Fibroblast of the aortic adventitia (primary cell): ENCODE measurements at regions not wholly inside any gene's neighbourhood (a gene's known extent, or its start where the extent isn't known, plus 50 kb on each side); places are given as distances from the start of the nearest gene placed in this dataset.

ENCODE experiments used
- DNase-seq: peaks from one replicate; pipeline ENCODE4 v3.0.0-alpha.2; 2010; ENCODE audit warnings: low read depth
- H3K4me3 ChIP-seq: 2 replicates; pipeline ENCODE4 v1.5.1; 2011; ENCODE audit warnings: low read depth, mild to moderate bottlenecking, control low read depth, low read length, moderate library complexity
- TF ChIP-seq, protein P1 (sequence below): IDR thresholded peaks from 2 replicates; pipeline ENCODE4 v1.5.1; 2011; ENCODE audit warnings: mild to moderate bottlenecking, low read length, control low read depth, inconsistent platforms; ENCODE audit not compliant: insufficient read depth

DNA sequence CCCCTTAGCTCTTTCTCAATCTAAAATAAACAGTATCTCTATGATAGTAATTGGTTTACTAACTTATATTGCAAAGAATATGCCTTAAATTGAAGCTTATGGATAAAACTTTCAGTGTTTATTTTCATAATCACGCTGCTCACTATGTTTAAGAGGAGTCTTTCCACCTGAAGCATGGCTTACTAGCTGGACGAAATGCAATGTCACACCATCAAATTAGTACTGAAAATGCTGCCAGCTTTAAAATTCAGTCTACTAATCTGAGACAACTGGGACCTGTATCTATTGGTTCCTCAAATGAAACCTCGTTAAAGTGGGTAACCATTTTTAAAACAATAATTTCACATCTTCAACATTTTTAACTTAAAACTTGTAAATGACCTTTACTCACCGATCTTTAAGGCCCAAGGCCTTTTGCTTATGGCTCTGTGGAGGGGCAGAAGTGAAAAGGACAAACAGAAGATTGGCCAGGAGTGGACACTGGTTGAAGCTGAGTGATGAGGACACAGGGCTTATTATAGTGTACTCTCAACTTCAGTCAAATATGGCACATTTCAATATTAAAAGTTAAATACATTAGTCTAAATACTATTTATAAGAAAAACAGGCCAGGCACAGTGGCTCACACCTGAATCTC lies 212.8 kb upstream of the WSB1 start:
- no peak overlapping the region for H3K4me3 ChIP-seq
- TF ChIP-seq, protein P1, sequence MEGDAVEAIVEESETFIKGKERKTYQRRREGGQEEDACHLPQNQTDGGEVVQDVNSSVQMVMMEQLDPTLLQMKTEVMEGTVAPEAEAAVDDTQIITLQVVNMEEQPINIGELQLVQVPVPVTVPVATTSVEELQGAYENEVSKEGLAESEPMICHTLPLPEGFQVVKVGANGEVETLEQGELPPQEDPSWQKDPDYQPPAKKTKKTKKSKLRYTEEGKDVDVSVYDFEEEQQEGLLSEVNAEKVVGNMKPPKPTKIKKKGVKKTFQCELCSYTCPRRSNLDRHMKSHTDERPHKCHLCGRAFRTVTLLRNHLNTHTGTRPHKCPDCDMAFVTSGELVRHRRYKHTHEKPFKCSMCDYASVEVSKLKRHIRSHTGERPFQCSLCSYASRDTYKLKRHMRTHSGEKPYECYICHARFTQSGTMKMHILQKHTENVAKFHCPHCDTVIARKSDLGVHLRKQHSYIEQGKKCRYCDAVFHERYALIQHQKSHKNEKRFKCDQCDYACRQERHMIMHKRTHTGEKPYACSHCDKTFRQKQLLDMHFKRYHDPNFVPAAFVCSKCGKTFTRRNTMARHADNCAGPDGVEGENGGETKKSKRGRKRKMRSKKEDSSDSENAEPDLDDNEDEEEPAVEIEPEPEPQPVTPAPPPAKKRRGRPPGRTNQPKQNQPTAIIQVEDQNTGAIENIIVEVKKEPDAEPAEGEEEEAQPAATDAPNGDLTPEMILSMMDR, result no peak
- no peak for DNase-seq

DNA sequence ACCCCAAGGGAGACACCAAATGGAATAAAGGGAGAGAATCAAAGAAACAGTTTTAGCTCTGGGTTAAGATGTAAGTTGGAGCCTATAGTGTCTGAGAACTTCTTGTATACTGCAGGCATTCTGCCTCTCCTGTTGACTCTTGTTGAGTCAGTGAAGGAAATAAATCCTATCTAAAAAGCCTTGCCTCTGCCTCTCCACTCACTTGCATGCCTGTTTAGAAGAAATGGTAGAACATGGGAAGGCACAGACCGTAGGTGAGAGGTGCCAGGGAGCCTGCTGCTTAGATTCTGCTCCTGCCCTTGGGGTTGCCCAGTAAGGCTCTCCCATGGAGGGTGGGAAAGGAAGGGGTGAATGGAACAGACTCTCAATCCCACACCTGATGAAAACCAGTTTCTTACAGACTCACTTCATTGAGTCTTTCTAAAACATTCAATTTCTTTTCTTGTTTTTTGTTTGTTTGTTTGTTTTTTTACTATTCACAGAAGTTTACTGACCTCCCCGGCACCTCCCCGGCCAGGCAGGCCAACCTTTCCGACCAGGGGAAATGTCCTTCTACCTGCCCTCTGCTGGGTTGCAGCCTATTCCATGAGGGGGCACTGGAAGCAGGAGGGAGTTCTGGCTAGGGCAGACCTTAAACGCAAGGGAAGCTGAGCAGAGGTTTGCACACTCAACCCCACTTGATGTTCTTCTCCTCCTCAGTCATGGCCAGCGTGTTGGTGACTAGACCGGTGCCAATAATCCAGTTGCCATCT lies 211.7 kb upstream of the WSB1 start:
- DNase-seq, result no peak
- H3K4me3 ChIP-seq, result no peak overlapping the region
- TF ChIP-seq, protein P1, result no peak

DNA sequence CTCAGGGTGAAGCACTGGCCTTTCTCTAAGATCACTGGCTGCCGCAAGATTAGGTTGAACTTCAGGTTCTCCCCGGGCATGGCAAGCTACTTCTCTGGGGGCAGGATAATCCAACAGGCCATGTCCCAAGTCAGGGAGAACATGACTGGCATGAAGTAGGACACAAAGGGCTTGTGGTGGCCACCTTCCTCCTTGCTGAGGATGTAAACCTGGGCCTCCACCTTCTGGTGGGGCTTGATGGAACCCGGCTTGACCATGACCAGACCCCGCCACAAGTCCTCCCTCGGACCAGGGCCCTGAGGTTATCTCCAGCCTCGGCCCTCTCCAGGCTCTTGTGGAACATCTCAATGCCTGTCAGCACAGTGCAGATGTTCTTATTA lies 211.1 kb upstream of the WSB1 start:
- TF ChIP-seq, protein P1, result no peak
- DNase-seq, result no peak
- H3K4me3 ChIP-seq, result no peak overlapping the region

DNA sequence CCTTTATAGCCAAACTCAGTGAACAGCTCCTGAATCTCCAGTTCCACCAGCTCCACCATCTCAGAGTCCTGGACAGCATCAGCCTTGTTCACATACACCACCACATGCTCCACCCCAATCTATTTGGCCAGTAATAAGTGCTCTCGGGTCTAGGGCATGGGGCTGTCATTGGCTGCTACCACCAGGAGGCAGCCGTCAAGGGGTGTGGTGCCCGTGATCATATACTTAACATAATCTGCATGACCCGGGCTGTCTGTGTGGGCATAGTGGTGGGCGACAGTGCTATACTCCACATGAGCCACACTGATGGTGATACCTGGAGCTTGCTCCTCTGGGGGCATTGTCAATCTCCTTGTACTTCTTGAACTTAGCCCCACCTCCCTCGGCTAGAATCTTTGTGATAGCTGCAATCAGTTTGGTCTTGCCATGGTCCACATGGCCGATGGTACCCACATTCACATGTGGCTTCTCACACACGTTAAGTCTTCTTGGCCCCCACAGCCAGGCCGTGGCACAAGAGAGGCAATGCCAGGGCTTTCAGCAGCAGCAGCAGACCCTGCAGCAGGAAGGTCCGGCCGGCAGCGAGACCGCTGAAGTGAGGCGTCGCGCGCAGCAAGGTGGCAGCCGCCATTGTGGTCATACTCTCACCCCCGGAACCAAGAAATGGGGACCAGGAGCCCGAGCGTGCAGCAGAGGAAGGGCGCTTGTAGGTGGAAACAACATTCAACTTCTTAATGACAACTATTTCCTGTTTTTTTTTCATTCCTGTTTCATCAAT lies 210.3 kb upstream of the WSB1 start:
- TF ChIP-seq, protein P1, result no peak
- no peak for DNase-seq
- H3K4me3 ChIP-seq, result no peak overlapping the region

DNA sequence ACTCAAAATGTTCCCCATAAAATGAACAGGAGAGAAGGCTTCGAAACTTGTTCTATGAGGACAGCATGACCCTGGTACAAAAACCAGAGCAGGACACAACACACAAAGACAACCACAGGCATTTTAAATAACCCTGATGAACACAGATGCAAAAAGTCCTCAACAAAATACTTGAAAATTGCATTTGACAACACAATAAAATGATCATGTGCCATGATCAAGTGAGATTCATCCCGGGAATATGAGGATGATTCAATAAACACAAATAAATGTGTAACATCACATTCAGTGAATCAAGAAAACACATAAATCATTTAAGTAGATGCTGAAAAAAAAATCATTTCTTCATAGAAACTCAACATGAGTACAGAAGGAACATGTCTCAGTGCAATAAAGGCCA lies 208.4 kb upstream of the WSB1 start:
- TF ChIP-seq, protein P1, result no peak
- DNase-seq, result no peak
- H3K4me3 ChIP-seq, result no peak overlapping the region

DNA sequence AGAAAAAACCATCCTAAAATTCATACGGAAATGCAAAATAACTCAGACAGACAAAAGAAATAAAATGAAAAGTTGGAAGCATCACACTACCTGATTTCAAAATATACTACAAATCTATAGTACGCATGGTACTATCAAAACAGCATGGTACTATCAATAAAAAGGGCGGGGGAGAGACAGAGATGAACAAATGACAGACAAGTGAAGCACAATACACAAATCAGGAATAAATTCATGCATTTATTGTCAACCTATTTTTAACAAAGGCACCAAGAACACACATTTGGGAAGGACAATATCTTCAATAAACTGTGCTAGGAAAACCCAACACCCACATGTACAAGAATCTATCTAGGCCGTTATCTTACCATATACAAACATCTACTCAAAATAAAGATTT lies 207.4 kb upstream of the WSB1 start:
- H3K4me3 ChIP-seq, result no peak overlapping the region
- no peak for DNase-seq
- TF ChIP-seq, protein P1, result no peak
